Keratinocyte (primary cell): ENCODE measurements at regions not wholly inside any gene's neighbourhood (a gene's known extent, or its start where the extent isn't known, plus 50 kb on each side); places are given as distances from the start of the nearest gene placed in this dataset.
"Not testable (repeated sequence)": the region's sequence is repeated elsewhere in the genome, so short reads cannot be mapped to it uniquely, and the experiment has no call there.

Experiments used
- DNase-seq: peaks from one replicate; pipeline ENCODE4 v3.0.0-alpha.2; 2011; ENCODE audit warnings: low read depth, missing footprints, low spot score
- FAIRE-seq: peaks from 2 replicates; lab custom pipeline; 2011; peaks lifted over from hg19 to GRCh38; lab: Jason Lieb, UNC
- H2AFZ ChIP-seq: 2 replicates; pipeline ENCODE4 v1.6.0; 2012; ENCODE audit warnings: low read length, control low read depth, inconsistent platforms; ENCODE audit not compliant: control insufficient read depth
- H3K27ac ChIP-seq: 2 replicates; pipeline ENCODE4 v1.5.1; 2011; ENCODE audit warnings: low read length; ENCODE audit not compliant: control insufficient read depth, insufficient read depth
- H3K27me3 ChIP-seq: 3 replicates; pipeline ENCODE4 v1.6.0; 2011; ENCODE audit warnings: low read length; ENCODE audit not compliant: control insufficient read depth, insufficient read depth; ENCODE audit errors: extremely low read depth
- H3K36me3 ChIP-seq, 2 experiments: 2 replicates in 1 of 2; 3 replicates in 1 of 2; pipeline ENCODE4 v1.5.1; 2011; ENCODE audit warnings: low read length in 2 of 2, mild to moderate bottlenecking in 1 of 2; ENCODE audit not compliant: control insufficient read depth in 2 of 2, insufficient read depth in 2 of 2; ENCODE audit errors: extremely low read depth in 1 of 2
- H3K4me1 ChIP-seq: 3 replicates; pipeline ENCODE4 v1.5.1; 2011; ENCODE audit warnings: low read length; ENCODE audit not compliant: control insufficient read depth, insufficient read depth; ENCODE audit errors: extremely low read depth
- H3K4me2 ChIP-seq: 3 replicates; pipeline ENCODE4 v1.6.0; 2011; ENCODE audit warnings: low read depth, low read length; ENCODE audit not compliant: control insufficient read depth, insufficient read depth; ENCODE audit errors: extremely low read depth
- H3K4me3 ChIP-seq, 3 experiments: fragments of 200-600 bp in 1 of 3; sonication (generic) in 1 of 3; 2 replicates in 2 of 3; 3 replicates in 1 of 3; pipeline ENCODE4 v1.5.1; 2011 to 2016; ENCODE audit warnings: low read length in 3 of 3, mild to moderate bottlenecking in 3 of 3, control low read depth in 2 of 3, inconsistent platforms in 1 of 3, low read depth in 1 of 3, mixed read lengths in 1 of 3, mixed run types in 1 of 3, moderate library complexity in 1 of 3; ENCODE audit not compliant: control insufficient read depth in 2 of 3, insufficient read depth in 2 of 3; ENCODE audit errors: extremely low read depth in 1 of 3
- H3K79me2 ChIP-seq: 2 replicates; pipeline ENCODE4 v1.6.0; 2012; ENCODE audit warnings: low read length; ENCODE audit not compliant: control insufficient read depth, insufficient read depth
- H3K9ac ChIP-seq: 3 replicates; pipeline ENCODE4 v1.6.0; 2011; ENCODE audit warnings: low read length; ENCODE audit not compliant: control insufficient read depth, insufficient read depth; ENCODE audit errors: extremely low read depth
- H3K9me1 ChIP-seq: 3 replicates; pipeline ENCODE4 v1.6.0; 2011; ENCODE audit warnings: low read length; ENCODE audit not compliant: control insufficient read depth, insufficient read depth; ENCODE audit errors: extremely low read depth
- H3K9me3 ChIP-seq: 2 replicates; pipeline ENCODE4 v1.5.1; 2012; ENCODE audit warnings: low read depth, low read length; ENCODE audit not compliant: control insufficient read depth
- H4K20me1 ChIP-seq: 3 replicates; pipeline ENCODE4 v1.6.0; 2011; ENCODE audit warnings: low read length; ENCODE audit not compliant: control insufficient read depth, insufficient read depth; ENCODE audit errors: extremely low read depth
- EZH2 ChIP-seq: IDR thresholded peaks from one replicate; pipeline ENCODE4 v1.6.1; 2012; ENCODE audit warnings: inconsistent platforms, mild to moderate bottlenecking, low read length, moderate library complexity
- dilution Hi-C: fragments of 300-500 bp; cut with MboI; formaldehyde crosslinking; loops from one replicate; pipeline ENCODE4 v1.7.0; 2020; ENCODE audit warnings: low sequenced_read_pairs; ENCODE audit not compliant: extremely low pct_ligation_motif_present
- TF ChIP-seq, protein P1 (sequence below), 3 experiments: IDR thresholded peaks in 1 of 3; conservative IDR thresholded peaks in 1 of 3; optimal IDR thresholded peaks in 1 of 3; 2 replicates in 2 of 3; 3 replicates in 1 of 3; pipeline versions ENCODE3 to v1.5.1; 2011; ENCODE audit warnings: low read length in 3 of 3, mild to moderate bottlenecking in 3 of 3, moderate library complexity in 2 of 3, control low read depth in 1 of 3, inconsistent platforms in 1 of 3; ENCODE audit not compliant: insufficient read depth in 2 of 3; ENCODE audit errors: extremely low read depth in 1 of 3

GRCh38 chr4:179719766-179720450 is 2277.7 kb upstream of the AGA start:
- Histone ChIP-seq H3K27ac (no peak overlapping the region), H3K9me1 (no peaks in the 10 kb centered on the region), H3K4me3 (no peak overlapping the region), H3K9me3 (no peaks in the 10 kb centered on the region), H3K4me2 (no peak overlapping the region), H3K9ac (no peak overlapping the region), H3K27me3 (no peaks in the 10 kb centered on the region), H2AFZ (no peak overlapping the region), H3K36me3 (no peaks in the 10 kb centered on the region), H3K79me2 (no peaks in the 10 kb centered on the region), H4K20me1 (no peaks in the 10 kb centered on the region), H3K4me1 (no peaks in the 10 kb centered on the region)
- dilution Hi-C loops, result no loop called here
- DNase-seq, result no peak
- no peak for FAIRE-seq
- TF ChIP-seq, protein P1, sequence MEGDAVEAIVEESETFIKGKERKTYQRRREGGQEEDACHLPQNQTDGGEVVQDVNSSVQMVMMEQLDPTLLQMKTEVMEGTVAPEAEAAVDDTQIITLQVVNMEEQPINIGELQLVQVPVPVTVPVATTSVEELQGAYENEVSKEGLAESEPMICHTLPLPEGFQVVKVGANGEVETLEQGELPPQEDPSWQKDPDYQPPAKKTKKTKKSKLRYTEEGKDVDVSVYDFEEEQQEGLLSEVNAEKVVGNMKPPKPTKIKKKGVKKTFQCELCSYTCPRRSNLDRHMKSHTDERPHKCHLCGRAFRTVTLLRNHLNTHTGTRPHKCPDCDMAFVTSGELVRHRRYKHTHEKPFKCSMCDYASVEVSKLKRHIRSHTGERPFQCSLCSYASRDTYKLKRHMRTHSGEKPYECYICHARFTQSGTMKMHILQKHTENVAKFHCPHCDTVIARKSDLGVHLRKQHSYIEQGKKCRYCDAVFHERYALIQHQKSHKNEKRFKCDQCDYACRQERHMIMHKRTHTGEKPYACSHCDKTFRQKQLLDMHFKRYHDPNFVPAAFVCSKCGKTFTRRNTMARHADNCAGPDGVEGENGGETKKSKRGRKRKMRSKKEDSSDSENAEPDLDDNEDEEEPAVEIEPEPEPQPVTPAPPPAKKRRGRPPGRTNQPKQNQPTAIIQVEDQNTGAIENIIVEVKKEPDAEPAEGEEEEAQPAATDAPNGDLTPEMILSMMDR (optimal IDR thresholded peaks at IDR 0.05 in 1 of 3, IDR thresholded peaks at IDR 0.05 in 1 of 3, conservative IDR thresholded peaks at IDR 0.05 in 1 of 3; ENCODE audit: extremely low read depth in 1 of 3, insufficient read depth in 2 of 3, low read length in 3 of 3), result no peak

DNA sequence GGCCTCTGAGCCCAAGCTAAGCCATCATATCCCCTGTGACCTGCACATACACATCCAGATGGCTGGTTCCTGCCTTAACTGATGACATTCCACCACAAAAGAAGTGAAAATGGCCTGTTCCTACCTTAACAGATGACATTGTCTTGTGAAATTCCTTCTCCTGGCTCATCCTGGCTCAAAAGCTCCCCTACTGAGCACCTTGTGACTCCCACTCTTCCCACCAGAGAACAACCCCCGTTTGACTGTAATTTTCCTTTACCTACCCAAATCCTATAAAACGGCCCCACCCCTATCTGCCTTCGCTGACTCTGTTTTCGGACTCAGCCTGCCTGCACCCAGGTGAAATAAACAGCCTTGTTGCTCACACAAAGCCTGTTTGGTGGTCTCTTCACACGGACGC is 2284.3 kb upstream of the AGA start:
- H3K36me3 ChIP-seq, H3K4me3 ChIP-seq, H4K20me1 ChIP-seq, dilution Hi-C loops, H3K4me1 ChIP-seq, H3K27me3 ChIP-seq, H3K79me2 ChIP-seq, FAIRE-seq, H3K27ac ChIP-seq, DNase-seq, H3K9me3 ChIP-seq, H2AFZ ChIP-seq, H3K4me2 ChIP-seq, H3K9ac ChIP-seq, H3K9me1 ChIP-seq: not testable (repeated sequence)

DNA sequence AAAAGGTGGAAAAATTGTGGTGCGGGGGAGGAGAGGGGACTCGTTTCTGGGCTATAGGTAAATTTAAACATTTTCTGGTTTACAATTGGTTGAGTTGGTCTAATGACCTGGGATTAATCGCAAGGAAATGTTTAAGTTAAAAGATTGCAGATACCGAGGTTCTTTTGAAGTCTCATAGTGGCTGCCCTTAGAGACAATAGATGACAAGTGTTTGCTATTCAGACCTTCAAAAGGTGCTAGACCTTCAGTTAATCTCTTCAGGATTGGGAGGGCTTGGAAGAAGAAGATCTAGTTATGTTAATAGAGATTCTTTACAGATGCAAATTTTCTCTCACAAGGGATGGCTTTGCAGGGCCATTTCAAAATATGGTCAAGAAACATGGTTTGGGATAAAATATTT is 2286.1 kb upstream of the AGA start:
- H3K4me3 ChIP-seq, result no peak overlapping the region
- H4K20me1 ChIP-seq, result no peaks in the 10 kb centered on the region
- H3K9ac ChIP-seq, result no peak overlapping the region
- no peaks in the 10 kb centered on the region for H3K4me1 ChIP-seq
- H3K79me2 ChIP-seq, result no peaks in the 10 kb centered on the region
- H3K9me1 ChIP-seq, result no peaks in the 10 kb centered on the region
- no peaks in the 10 kb centered on the region for H3K27me3 ChIP-seq
- TF ChIP-seq, protein P1 (optimal IDR thresholded peaks at IDR 0.05 in 1 of 3, IDR thresholded peaks at IDR 0.05 in 1 of 3, conservative IDR thresholded peaks at IDR 0.05 in 1 of 3; ENCODE audit: extremely low read depth in 1 of 3, insufficient read depth in 2 of 3, low read length in 3 of 3), result no peak
- TF ChIP-seq EZH2, result no peak
- FAIRE-seq (no peak), DNase-seq (no peak)
- no peak overlapping the region for H3K4me2 ChIP-seq
- H3K36me3 ChIP-seq, result no peaks in the 10 kb centered on the region
- H2AFZ ChIP-seq, result no peak overlapping the region
- dilution Hi-C loops, result no loop called here
- H3K27ac ChIP-seq, result no peak overlapping the region
- H3K9me3 ChIP-seq, result peaks cover 3% of the 10 kb centered on the region

DNA sequence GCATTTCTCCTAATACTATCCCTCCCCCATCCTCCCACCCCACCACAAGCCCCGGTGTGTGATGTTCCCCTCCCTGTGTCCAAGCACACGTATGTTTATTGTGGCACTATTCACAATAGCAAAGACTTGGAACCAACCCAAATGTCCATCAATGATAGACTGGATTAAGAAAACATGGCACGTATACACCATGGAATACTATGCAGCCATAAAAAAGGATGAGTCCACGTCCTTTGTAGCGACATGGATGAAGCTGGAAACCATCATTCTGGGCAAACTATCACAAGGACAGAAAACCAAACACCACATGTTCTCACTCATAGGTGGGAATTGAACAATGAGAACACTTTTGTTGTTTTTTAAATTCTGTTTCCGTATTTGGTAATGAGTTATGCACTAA is 2294.6 kb upstream of the AGA start:
- H3K9ac ChIP-seq, FAIRE-seq, H3K27ac ChIP-seq, H3K4me3 ChIP-seq, H4K20me1 ChIP-seq, H3K9me3 ChIP-seq, H2AFZ ChIP-seq, DNase-seq, H3K4me1 ChIP-seq, H3K9me1 ChIP-seq, H3K79me2 ChIP-seq, H3K4me2 ChIP-seq, H3K36me3 ChIP-seq, dilution Hi-C loops, H3K27me3 ChIP-seq: not testable (repeated sequence)
